Thoracic aorta (tissue), 2 donors: ENCODE measurements at regions not wholly inside any gene's neighbourhood (a gene's known extent, or its start where the extent isn't known, plus 50 kb on each side); places are given as distances from the start of the nearest gene placed in this dataset.

Experiments
- ATAC-seq: fragments of 150-250 bp; one replicate; pipeline ENCODE4 v1.8.0; 2017; ENCODE audit warnings: low read depth; ENCODE audit not compliant: insufficient number of reproducible peaks, low FRiP score
- DNase-seq: peaks from one replicate; pipeline ENCODE4 v3.0.0-alpha.2; 2020; ENCODE audit warnings: low spot score
- H3K27ac ChIP-seq, 2 donors: fragments of 200-600 bp; sonication (generic); 1 replicate in 1 of 2; 2 replicates in 1 of 2; pipeline ENCODE4 v1.5.1; 2016; ENCODE audit warnings: mild to moderate bottlenecking in 2 of 2, moderate library complexity in 2 of 2
- H3K27me3 ChIP-seq: fragments of 200-600 bp; sonication (generic); replicated peaks from 2 replicates; pipeline ENCODE4 v1.6.0; 2016; ENCODE audit warnings: mild to moderate bottlenecking; ENCODE audit not compliant: insufficient read depth
- H3K36me3 ChIP-seq: fragments of 200-600 bp; sonication (generic); one replicate; pipeline ENCODE4 v1.5.1; 2016
- H3K4me1 ChIP-seq, 2 donors: fragments of 200-600 bp; sonication (generic); 1 replicate in 1 of 2; 2 replicates in 1 of 2; pipeline versions ENCODE4 v1.5.1 to v1.6.0; 2016; ENCODE audit warnings: low read depth in 2 of 2, mild to moderate bottlenecking in 1 of 2; ENCODE audit not compliant: control insufficient read depth in 1 of 2
- H3K4me3 ChIP-seq: fragments of 200-600 bp; sonication (generic); 2 replicates; pipeline ENCODE4 v1.5.1; 2016; ENCODE audit warnings: mild to moderate bottlenecking
- H3K9me3 ChIP-seq: fragments of 200-600 bp; sonication (generic); 2 replicates; pipeline ENCODE4 v1.5.1; 2016
- TF ChIP-seq, protein P1 (sequence below): fragments of 200-600 bp; sonication (generic); IDR thresholded peaks from one replicate; pipeline ENCODE4 v1.5.1; 2019; ENCODE audit warnings: antibody characterized with exemption

DNA sequence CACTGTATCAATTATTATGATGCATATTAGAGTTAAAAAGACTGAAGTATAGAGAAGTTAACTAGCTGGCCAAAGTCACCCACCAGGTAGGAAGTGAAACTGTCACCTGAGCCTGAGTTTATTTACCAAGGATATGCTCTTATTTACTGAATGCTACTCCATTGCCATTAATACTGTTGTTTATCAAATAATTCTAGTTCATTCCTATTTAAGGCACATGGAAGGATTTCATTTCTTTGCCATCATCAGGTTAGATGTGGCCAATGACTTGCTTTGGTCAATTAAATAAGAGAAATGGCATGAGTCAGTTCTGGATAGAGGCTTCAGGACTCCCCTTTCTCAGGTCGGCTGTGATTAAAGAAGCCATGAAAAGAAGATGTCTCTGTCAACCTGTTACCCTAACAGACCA is 169.6 kb downstream of the KCNJ2 start:
- Histone ChIP-seq H3K36me3 (no peaks in the 10 kb centered on the region), H3K9me3 (no peaks in the 10 kb centered on the region), H3K27ac (no peak overlapping the region), H3K4me3 (no peak overlapping the region), H3K4me1 (no peaks in the 10 kb centered on the region), H3K27me3 (no peaks in the 10 kb centered on the region)
- no peak for DNase-seq
- TF ChIP-seq, protein P1, sequence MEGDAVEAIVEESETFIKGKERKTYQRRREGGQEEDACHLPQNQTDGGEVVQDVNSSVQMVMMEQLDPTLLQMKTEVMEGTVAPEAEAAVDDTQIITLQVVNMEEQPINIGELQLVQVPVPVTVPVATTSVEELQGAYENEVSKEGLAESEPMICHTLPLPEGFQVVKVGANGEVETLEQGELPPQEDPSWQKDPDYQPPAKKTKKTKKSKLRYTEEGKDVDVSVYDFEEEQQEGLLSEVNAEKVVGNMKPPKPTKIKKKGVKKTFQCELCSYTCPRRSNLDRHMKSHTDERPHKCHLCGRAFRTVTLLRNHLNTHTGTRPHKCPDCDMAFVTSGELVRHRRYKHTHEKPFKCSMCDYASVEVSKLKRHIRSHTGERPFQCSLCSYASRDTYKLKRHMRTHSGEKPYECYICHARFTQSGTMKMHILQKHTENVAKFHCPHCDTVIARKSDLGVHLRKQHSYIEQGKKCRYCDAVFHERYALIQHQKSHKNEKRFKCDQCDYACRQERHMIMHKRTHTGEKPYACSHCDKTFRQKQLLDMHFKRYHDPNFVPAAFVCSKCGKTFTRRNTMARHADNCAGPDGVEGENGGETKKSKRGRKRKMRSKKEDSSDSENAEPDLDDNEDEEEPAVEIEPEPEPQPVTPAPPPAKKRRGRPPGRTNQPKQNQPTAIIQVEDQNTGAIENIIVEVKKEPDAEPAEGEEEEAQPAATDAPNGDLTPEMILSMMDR, result no peak
- no peak for ATAC-seq

DNA sequence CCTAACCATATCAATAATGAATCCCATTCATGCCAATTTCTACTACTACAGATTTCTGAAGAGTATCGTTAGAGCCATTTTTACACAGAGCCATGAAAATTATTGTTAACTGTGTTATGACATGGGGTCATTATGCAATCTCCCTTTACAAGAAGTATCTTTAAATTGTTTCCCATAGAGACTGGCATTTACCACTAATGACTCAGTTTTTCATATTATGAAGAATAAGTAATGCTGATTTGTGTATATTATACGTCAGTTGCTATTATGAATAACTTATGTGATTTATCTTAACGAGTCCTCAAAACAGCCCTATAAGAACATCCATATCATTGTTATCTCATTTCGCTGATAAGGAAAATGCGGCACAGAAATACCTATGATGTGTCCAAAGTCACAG is 173.8 kb downstream of the KCNJ2 start:
- H3K27me3 ChIP-seq, result no peaks in the 10 kb centered on the region
- TF ChIP-seq, protein P1, result no peak
- DNase-seq, result no peak
- H3K4me1 ChIP-seq, result no peaks in the 10 kb centered on the region
- no peaks in the 10 kb centered on the region for H3K9me3 ChIP-seq
- H3K36me3 ChIP-seq, result no peaks in the 10 kb centered on the region
- ATAC-seq, result no peak
- no peak overlapping the region for H3K27ac ChIP-seq
- no peak overlapping the region for H3K4me3 ChIP-seq

DNA sequence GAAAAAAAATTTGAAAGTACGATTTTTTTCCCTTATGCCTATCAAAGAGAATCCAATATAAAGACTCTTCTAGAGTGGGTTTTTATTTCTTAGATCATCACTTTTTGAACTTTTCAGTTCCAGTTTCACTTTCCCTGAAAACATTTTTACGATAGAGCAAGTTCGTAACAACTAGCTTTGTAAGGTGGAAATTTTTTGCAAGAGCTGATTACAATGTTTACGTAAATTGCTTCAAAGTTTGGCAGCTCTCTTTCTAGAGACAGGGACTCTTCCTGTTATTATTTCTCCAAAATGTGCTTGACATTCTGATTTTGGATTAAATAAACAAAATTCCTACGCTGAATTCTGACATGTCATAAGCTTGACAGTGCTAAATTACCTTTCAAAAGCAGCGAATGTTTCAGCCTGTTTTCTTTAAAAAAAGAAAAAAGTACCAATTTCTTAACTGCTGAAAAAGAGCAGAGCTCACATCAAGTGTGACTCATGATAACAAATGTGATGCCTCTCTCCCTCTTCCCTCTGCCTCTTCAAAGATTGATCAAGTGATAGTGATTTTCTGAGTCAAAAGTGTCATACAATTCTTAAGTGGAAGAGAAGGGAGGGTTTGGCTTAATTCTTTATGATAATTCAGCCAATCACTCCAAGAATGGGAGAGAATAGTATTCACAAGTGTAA is 175.2 kb downstream of the KCNJ2 start:
- TF ChIP-seq, protein P1, result no peak
- no peaks in the 10 kb centered on the region for H3K9me3 ChIP-seq
- DNase-seq, result no peak
- peak overlapping the region; percentile 48 for H3K4me3 ChIP-seq
- no peaks in the 10 kb centered on the region for H3K27me3 ChIP-seq
- H3K4me1 ChIP-seq, result no peaks in the 10 kb centered on the region
- no peak overlapping the region for H3K27ac ChIP-seq
- no peak for ATAC-seq
- no peaks in the 10 kb centered on the region for H3K36me3 ChIP-seq

DNA sequence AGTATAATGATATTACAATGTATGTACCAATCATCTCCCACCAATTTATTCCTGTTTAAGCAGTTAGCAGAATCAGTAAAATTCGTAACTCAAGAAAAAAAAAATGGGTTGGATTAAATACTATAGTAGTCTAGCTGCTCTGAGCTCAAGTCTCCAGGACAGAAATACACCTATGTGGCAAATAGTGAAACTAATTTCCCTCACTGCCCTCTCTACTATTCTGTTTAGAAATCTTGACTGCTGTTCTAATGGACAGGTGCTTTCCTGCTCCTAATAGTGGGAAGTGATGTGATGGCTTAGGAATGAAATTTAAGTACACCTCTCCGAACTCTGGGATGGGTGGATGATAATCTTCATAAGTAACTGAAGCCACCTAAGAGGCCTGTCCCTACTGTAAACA is 175.7 kb downstream of the KCNJ2 start:
- Histone ChIP-seq H3K4me3 (no peak overlapping the region), H3K4me1 (no peaks in the 10 kb centered on the region), H3K36me3 (no peaks in the 10 kb centered on the region), H3K27me3 (no peaks in the 10 kb centered on the region), H3K9me3 (no peaks in the 10 kb centered on the region), H3K27ac (no peak overlapping the region)
- DNase-seq, result no peak
- ATAC-seq, result no peak
- TF ChIP-seq, protein P1, result no peak

DNA sequence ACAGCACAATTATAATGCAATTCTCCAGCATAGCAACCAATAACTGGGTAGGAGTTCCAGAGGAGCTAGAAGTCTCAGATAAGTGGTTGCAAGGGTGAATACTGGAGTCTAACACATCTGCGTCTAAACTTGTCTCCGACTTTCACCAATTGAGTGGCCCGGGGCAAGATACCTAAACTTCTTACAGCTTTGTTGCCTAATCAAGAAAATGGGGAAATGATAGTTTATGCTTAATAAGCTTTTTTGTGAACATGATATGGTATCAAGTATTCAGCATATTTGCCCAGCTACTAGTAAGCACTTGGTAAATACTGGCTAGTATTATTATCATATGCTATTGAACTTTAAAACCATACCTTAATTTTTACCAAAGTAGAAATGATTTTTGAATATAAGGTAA is 183.5 kb downstream of the KCNJ2 start:
- TF ChIP-seq, protein P1, result no peak
- ATAC-seq (no peak), DNase-seq (no peak)
- no peaks in the 10 kb centered on the region for H3K9me3 ChIP-seq
- H3K27ac ChIP-seq, result no peak overlapping the region
- H3K36me3 ChIP-seq, result no peaks in the 10 kb centered on the region
- H3K27me3 ChIP-seq, result no peaks in the 10 kb centered on the region
- H3K4me1 ChIP-seq, result no peaks in the 10 kb centered on the region
- H3K4me3 ChIP-seq, result no peak overlapping the region
